Epithelial cell of esophagus (primary cell): ENCODE measurements at regions not wholly inside any gene's neighbourhood (a gene's known extent, or its start where the extent isn't known, plus 50 kb on each side); places are given as distances from the start of the nearest gene placed in this dataset.
"Not testable (repeated sequence)": the region's sequence is repeated elsewhere in the genome, so short reads cannot be mapped to it uniquely, and the experiment has no call there.

ENCODE experiments used
- DNase-seq: peaks from one replicate; pipeline ENCODE4 v3.0.0; 2010; ENCODE audit warnings: low read depth
- H3K4me3 ChIP-seq: 2 replicates; pipeline ENCODE4 v1.5.1; 2011; ENCODE audit warnings: mild to moderate bottlenecking, low read length, control low read depth
- TF ChIP-seq, protein P1 (sequence below): IDR thresholded peaks from 2 replicates; pipeline ENCODE4 v1.5.1; 2011; ENCODE audit warnings: low read depth, mild to moderate bottlenecking, low read length, control low read depth, inconsistent platforms; ENCODE audit not compliant: insufficient read depth; ENCODE audit errors: missing control alignments

DNA sequence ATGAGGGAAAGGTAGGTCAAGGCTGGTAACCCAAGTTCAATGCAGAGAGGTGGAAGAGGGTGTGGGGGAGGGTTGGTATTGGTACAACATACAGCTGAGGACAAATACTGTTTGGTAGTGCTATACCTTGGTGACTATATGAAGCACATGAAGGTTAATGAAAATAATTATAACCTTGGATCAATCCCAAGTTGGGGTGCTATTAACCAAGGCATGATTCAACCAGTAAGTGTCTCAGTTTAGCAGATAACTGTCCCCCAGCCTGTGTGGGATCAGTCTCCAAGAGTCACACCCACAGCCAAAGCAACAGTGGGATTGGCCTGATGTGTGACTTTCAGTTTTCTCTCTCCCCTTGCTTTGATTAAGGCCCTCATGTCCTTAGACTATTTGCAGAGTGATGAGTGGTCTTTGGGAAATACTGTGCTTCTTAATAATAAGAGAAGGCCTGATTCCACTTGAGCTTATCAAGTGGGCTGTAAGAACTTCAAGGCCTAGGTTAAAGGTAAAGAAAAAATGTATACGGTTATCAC lies 80.8 kb downstream of the EOMES start:
- TF ChIP-seq, protein P1, sequence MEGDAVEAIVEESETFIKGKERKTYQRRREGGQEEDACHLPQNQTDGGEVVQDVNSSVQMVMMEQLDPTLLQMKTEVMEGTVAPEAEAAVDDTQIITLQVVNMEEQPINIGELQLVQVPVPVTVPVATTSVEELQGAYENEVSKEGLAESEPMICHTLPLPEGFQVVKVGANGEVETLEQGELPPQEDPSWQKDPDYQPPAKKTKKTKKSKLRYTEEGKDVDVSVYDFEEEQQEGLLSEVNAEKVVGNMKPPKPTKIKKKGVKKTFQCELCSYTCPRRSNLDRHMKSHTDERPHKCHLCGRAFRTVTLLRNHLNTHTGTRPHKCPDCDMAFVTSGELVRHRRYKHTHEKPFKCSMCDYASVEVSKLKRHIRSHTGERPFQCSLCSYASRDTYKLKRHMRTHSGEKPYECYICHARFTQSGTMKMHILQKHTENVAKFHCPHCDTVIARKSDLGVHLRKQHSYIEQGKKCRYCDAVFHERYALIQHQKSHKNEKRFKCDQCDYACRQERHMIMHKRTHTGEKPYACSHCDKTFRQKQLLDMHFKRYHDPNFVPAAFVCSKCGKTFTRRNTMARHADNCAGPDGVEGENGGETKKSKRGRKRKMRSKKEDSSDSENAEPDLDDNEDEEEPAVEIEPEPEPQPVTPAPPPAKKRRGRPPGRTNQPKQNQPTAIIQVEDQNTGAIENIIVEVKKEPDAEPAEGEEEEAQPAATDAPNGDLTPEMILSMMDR = no peak
- H3K4me3 ChIP-seq = no peak overlapping the region
- no peak for DNase-seq

DNA sequence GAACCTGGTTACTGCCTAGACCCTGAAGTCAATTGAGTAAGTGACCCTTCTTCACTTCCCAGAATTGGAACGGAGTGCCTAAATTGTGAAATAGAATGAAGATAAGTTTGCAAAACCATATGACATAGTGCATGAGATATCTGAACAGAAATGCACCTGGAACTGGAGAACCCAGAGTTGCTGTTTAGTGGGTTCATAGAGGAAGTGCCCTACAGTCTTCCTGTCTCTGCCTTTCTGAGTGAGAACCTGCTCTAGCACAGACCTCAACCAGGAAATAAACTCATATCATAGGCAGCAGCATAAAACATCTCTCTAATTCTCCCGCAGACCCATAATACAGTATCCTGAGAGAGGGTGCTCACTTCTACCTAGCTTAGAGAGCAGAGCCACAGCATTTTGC lies 82.9 kb downstream of the EOMES start:
- no peak overlapping the region for H3K4me3 ChIP-seq
- DNase-seq = no peak
- TF ChIP-seq, protein P1 = no peak

DNA sequence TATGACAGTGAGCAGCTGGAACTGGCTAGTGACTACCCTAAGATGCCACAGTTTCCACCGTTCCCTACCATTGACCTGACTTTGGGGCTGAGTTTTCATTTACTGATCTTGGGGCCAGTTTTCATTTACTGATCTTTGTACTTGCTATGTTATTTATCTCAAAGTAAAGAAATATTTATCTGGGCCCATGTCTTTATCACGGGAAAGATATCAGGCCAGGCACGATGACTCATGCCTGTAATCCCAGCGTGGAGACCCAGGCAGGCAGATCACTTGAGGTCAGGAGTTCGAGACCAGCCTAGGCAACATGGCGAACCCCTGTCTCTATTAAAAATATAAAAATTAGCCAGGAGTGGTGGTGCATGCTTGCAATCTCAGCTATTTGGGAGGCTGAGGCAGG lies 83.5 kb downstream of the EOMES start:
- TF ChIP-seq, protein P1 = no peak
- no peak overlapping the region for H3K4me3 ChIP-seq
- DNase-seq = no peak

DNA sequence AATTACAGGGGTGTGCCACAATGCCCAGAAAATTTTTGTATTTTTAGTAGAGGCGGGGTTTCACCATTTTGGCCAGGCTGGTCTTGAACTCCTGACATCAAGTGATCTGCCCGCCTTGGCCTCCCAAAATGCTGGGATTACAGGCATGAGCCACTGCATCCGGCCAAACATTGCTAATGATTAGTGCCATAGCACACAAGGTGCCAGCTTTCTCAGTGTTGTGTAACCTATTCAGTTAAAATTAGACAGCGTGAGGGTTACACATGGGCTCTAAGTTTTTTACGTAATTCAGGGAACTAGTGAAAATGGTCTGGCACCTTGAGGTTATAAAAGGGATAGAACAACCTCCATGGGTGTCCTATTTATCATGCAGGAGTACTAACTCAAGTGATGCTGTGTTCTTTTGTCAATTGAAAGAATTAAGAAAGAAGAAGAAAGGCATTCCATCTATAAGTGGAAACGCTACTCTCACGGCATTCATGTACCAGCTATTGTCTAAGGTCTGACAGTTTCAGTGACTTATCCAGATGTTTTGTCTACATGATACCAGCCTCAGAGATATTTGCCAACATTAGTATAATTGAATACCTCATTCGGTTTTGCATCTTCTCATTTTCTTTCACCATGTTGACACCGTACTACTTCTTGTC lies 84.7 kb downstream of the EOMES start:
- DNase-seq = no peak
- TF ChIP-seq, protein P1 = no peak
- H3K4me3 ChIP-seq = no peak overlapping the region

DNA sequence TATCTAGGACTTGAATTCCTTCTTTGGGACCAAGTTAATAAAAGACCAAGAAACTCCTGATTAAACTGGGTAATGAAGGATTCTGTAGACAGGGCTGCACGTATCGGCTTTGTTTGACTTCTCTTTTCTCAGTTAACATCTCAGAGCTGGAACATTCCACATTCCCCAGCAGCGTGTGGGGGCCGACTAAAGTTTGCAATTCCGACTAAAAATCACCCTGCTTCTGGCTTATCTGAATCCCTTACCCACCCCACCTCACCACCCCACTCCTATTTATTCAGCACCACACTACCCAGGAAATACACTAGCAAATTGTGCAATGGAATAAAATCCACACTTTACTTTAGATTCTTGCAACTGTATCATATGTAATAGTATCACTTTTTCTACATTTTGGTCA lies 87.1 kb downstream of the EOMES start:
- H3K4me3 ChIP-seq, DNase-seq: not testable (repeated sequence)

DNA sequence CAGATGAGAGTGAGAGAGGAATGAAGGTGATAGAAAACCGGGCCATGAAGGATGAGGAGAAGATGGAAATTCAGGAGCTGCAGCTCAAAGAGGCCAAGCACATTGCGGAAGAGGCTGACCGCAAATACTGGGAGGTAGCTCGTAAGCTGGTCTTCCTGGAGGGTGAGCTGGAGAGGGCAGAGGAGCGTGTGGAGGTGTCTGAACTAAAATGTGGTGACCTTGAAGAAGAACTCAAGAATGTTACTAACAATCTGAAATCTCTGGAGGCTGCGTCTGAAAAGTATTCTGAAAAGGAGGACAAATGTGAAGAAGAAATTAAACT lies 88.9 kb downstream of the EOMES start:
- H3K4me3 ChIP-seq = peak overlapping the region; percentile 52
- TF ChIP-seq, protein P1 = no peak
- DNase-seq = peak; percentile 32

DNA sequence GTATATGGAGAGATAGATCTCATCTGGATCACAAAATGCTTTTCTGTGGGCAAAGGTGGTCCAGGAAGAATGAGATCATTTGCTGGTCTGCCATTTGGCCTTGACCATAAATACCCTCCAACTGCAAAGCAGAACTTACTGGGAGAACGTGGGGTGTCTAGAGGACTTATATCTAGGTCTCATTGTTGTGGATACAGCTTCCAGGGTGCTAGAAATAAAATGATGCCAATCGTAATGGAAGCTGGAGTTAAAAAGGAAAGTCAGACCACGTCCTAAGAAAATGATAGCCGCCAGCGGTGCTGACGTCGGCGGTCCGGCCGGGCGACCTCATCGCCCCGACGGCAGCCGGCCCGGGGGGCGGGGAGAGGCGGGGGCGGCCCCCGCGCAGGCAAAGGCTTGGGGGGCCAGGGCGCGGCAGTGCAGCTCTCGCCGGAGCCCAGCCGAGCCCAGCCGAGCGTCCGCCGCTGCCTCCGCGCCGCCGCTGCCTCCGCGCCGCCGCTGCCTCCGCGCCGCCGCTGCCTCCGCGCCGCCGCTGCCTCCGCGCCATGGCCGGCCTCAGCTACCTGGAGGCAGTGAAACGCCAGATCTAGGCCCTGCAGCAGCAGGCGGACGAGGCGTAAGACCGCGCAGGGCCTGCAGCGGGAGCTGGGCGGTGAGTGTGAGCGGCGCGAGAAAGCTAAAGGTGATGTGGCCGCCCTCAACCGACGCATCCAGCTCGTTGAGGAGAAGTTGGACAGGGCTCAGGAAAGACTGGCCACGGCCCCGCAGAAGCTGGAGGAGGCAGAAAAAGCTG lies 89.5 kb downstream of the EOMES start:
- H3K4me3 ChIP-seq = peak overlapping the region; percentile 52
- peak; percentile 41 for DNase-seq
- TF ChIP-seq, protein P1 = no peak
